ENCODE measurements at regions not wholly inside any gene's neighbourhood (a gene's known extent, or its start where the extent isn't known, plus 50 kb on each side); places are given as distances from the start of the nearest gene placed in this dataset.
A peak's percentile ranks its signal among the peaks of the same experiment; 100 is the strongest.

DNA sequence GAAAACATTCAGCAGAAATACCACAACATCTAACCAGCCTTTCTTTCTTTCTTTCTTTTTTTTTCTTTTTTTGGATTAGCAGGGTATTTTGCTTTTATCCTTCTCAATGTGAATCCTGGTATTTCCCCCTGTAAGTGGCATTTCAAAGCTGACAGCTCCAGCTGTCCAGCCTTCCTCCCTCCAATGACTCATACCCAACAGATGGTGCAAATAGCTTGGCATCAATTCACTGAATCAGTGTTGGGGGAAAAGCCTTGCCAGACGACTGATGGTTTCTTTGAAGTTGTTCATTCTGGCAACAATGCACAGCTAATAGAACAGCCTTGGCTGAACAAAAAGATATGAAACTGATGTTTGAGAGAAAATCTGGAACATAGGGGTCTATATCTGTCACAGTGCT, 316.8 kb upstream of the STEAP1 start:
- TF ChIP-seq, protein P1, sequence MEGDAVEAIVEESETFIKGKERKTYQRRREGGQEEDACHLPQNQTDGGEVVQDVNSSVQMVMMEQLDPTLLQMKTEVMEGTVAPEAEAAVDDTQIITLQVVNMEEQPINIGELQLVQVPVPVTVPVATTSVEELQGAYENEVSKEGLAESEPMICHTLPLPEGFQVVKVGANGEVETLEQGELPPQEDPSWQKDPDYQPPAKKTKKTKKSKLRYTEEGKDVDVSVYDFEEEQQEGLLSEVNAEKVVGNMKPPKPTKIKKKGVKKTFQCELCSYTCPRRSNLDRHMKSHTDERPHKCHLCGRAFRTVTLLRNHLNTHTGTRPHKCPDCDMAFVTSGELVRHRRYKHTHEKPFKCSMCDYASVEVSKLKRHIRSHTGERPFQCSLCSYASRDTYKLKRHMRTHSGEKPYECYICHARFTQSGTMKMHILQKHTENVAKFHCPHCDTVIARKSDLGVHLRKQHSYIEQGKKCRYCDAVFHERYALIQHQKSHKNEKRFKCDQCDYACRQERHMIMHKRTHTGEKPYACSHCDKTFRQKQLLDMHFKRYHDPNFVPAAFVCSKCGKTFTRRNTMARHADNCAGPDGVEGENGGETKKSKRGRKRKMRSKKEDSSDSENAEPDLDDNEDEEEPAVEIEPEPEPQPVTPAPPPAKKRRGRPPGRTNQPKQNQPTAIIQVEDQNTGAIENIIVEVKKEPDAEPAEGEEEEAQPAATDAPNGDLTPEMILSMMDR (conservative IDR thresholded peaks at IDR 0.05) = no peak
- 60 to 68% methylated on average over 1 of the region's 1 CpG for WGBS, 2 experiments (ENCODE audit: insufficient coverage in 1 of 2, insufficient read length in 1 of 2)
- Mint-ChIP-seq H3K27ac (no peak overlapping the region), H3K4me1 (peaks cover 4% of the 10 kb centered on the region), H3K27me3 (ENCODE audit: insufficient read depth) (no peaks in the 10 kb centered on the region), H3K9me3 (no peaks in the 10 kb centered on the region), H3K4me3 (no peak overlapping the region), H3K36me3 (ENCODE audit: low read depth) (no peaks in the 10 kb centered on the region)
- peak overlapping the region; percentile 48 for H3K27ac ChIP-seq (ENCODE audit: low read depth, low read length)
- H3K36me3 ChIP-seq (ENCODE audit: control insufficient read depth, insufficient read depth, low read length) = no peaks in the 10 kb centered on the region
- H3K4me3 ChIP-seq (ENCODE audit: low read length) = no peak overlapping the region
- no peaks in the 10 kb centered on the region for H3K4me1 ChIP-seq (ENCODE audit: control insufficient read depth, insufficient read depth, low read length)
- H3K9me3 ChIP-seq (ENCODE audit: control insufficient read depth, low read length) = no peaks in the 10 kb centered on the region
- no peak overlapping the region for H3K9ac ChIP-seq (ENCODE audit: extremely low read depth, low read length, poor library complexity, severe bottlenecking)
- no peak for DNase-seq
- H3K27me3 ChIP-seq (ENCODE audit: control insufficient read depth, insufficient read depth, low read length, poor library complexity, severe bottlenecking) = no peaks in the 10 kb centered on the region

DNA sequence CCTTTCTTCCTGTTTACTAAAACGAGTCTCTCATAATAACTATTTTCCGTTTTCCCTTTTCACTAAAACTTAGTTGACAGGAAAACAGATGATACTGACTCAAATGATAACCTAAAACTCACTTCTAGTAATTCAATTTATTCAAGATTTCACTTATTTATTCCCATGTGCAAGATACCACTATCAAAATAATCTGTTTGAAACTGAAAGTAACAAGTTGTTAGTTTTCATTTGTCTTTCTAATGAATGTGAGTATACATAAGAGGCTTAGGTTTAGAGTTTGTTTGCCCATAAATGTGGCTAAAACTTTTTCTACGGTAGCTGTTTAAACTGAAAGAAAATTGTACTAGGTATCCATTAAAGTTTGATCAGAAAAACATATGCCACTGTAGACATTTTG, 314.9 kb upstream of the STEAP1 start:
- H3K27ac Mint-ChIP-seq = no peak overlapping the region
- no peak overlapping the region for H3K4me3 Mint-ChIP-seq
- Histone ChIP-seq H3K27me3 (ENCODE audit: control insufficient read depth, insufficient read depth, low read length, poor library complexity, severe bottlenecking) (no peaks in the 10 kb centered on the region), H3K27ac (ENCODE audit: low read depth, low read length) (no peak overlapping the region), H3K4me1 (ENCODE audit: control insufficient read depth, insufficient read depth, low read length) (no peaks in the 10 kb centered on the region), H3K36me3 (ENCODE audit: control insufficient read depth, insufficient read depth, low read length) (no peaks in the 10 kb centered on the region), H3K9ac (ENCODE audit: extremely low read depth, low read length, poor library complexity, severe bottlenecking) (no peak overlapping the region), H3K9me3 (ENCODE audit: control insufficient read depth, low read length) (no peaks in the 10 kb centered on the region), H3K4me3 (ENCODE audit: low read length) (no peak overlapping the region)
- H3K27me3 Mint-ChIP-seq (ENCODE audit: insufficient read depth) = no peaks in the 10 kb centered on the region
- DNase-seq = no peak
- H3K36me3 Mint-ChIP-seq (ENCODE audit: low read depth) = no peaks in the 10 kb centered on the region
- WGBS, 2 experiments (ENCODE audit: insufficient coverage in 1 of 2, insufficient read length in 1 of 2) = 74 to 80% methylated on average over 2 to 3 of the region's 3 CpGs
- TF ChIP-seq, protein P1 (conservative IDR thresholded peaks at IDR 0.05) = no peak
- no peaks in the 10 kb centered on the region for H3K9me3 Mint-ChIP-seq
- peaks cover 4% of the 10 kb centered on the region for H3K4me1 Mint-ChIP-seq

DNA sequence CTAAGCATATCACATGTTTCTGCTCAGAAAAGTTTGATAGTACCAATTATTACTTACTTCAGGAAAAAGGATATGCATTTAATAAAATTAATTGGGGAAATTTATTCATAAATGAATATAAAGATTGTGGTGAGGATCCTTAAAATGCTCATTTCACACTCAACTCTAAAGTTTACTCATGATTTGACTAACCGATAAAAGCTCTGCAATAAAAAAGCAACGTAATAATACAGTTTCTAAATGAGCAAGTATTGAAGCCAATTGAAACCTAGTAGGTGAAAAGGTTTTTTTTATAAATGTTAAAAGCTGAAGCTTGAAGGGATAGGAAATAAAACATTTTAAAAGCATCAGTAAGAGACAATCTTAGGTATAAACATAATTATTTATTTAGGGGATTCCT, 308.3 kb upstream of the STEAP1 start:
- Histone ChIP-seq H3K4me1 (ENCODE audit: control insufficient read depth, insufficient read depth, low read length) (no peaks in the 10 kb centered on the region), H3K27ac (ENCODE audit: low read depth, low read length) (no peak overlapping the region), H3K36me3 (ENCODE audit: control insufficient read depth, insufficient read depth, low read length) (no peaks in the 10 kb centered on the region), H3K9ac (ENCODE audit: extremely low read depth, low read length, poor library complexity, severe bottlenecking) (no peak overlapping the region), H3K9me3 (ENCODE audit: control insufficient read depth, low read length) (no peaks in the 10 kb centered on the region), H3K27me3 (ENCODE audit: control insufficient read depth, insufficient read depth, low read length, poor library complexity, severe bottlenecking) (no peaks in the 10 kb centered on the region), H3K4me3 (ENCODE audit: low read length) (no peak overlapping the region)
- TF ChIP-seq, protein P1 (conservative IDR thresholded peaks at IDR 0.05) = no peak
- Mint-ChIP-seq H3K27ac (no peak overlapping the region), H3K27me3 (ENCODE audit: insufficient read depth) (no peaks in the 10 kb centered on the region), H3K36me3 (ENCODE audit: low read depth) (no peaks in the 10 kb centered on the region), H3K4me1 (peaks cover 3% of the 10 kb centered on the region), H3K9me3 (no peaks in the 10 kb centered on the region), H3K4me3 (no peak overlapping the region)
- 92 to 96% methylated on average over 2 of the region's 2 CpGs for WGBS, 2 experiments (ENCODE audit: insufficient coverage in 1 of 2, insufficient read length in 1 of 2)
- no peak for DNase-seq
